ENCODE measurements at regions not wholly inside any gene's neighbourhood (a gene's known extent, or its start where the extent isn't known, plus 50 kb on each side); places are given as distances from the start of the nearest gene placed in this dataset.

- TF ChIP-seq BHLHE40 (IDR thresholded peaks at IDR 0.05; ENCODE audit: borderline replicate concordance) (no peak), CTBP1 (IDR thresholded peaks at IDR 0.05; ENCODE audit: borderline replicate concordance) (no peak), TARDBP (IDR thresholded peaks at IDR 0.05) (no peak), ARNT (IDR thresholded peaks at IDR 0.05) (no peak), SP1 (IDR thresholded peaks at IDR 0.05) (no peak), FOXA1 (IDR thresholded peaks at IDR 0.05) (no peak), HDGF (IDR thresholded peaks at IDR 0.05; ENCODE audit: borderline replicate concordance) (no peak), NFRKB (IDR thresholded peaks at IDR 0.05) (no peak)
Observed at GRCh38 chrX:93593966-93594365, 79.4 kb downstream of the NAP1L3 start.
